IMR-90 (cell line): ENCODE measurements at regions not wholly inside any gene's neighbourhood (a gene's known extent, or its start where the extent isn't known, plus 50 kb on each side); places are given as distances from the start of the nearest gene placed in this dataset.
A peak's percentile ranks its signal among the peaks of the same experiment; 100 is the strongest.

Experiments used
- ATAC-seq: fragments of 200-7000 bp; cut with Tn5 transposase; 2 replicates; pipeline ENCODE4 v1.9.1; 2020; ENCODE audit warnings: low read depth, mild to moderate bottlenecking, moderate library complexity
- BruUV-seq: library from RNA; stranded (reverse); fragments of 400-500 nt; replicated peaks from 2 replicates; lab custom pipeline; 2021; lab: Mats Ljungman, UMichigan
- CTCF ChIA-PET: fragments of 300-600 bp; formaldehyde crosslinking; extraction: SDS; loops from one replicate; lab custom pipeline; 2021; ENCODE audit warnings: antibody characterized with exemption; lab: Yijun Ruan, JAX
- POLR2A ChIA-PET: fragments of 300-600 bp; sonication (Branson Sonifier 250); formaldehyde crosslinking; loops from one replicate; lab custom pipeline; 2022; ENCODE audit warnings: antibody characterized with exemption; ENCODE audit not compliant: unreplicated experiment; lab: Charles Lee
- DNase-seq: peaks from one replicate; pipeline ENCODE4 v3.0.0; 2013
- H2AFZ ChIP-seq: replicated peaks from 2 replicates; pipeline ENCODE3; 2013; ENCODE audit warnings: low read length, mild to moderate bottlenecking; ENCODE audit not compliant: poor library complexity
- H2AK5ac ChIP-seq: 2 replicates; pipeline ENCODE4 v1.6.1; 2013; ENCODE audit warnings: low read depth, low read length, inconsistent platforms
- H2AK9ac ChIP-seq: replicated peaks from 2 replicates; pipeline ENCODE3; 2013; ENCODE audit warnings: mild to moderate bottlenecking, low read depth, low read length, moderate library complexity; ENCODE audit not compliant: poor library complexity
- H2BK120ac ChIP-seq: 2 replicates; pipeline ENCODE4 v1.6.1; 2013; ENCODE audit warnings: low read depth, low read length, inconsistent platforms
- H2BK15ac ChIP-seq: 3 replicates; pipeline ENCODE4 v1.6.1; 2013; ENCODE audit warnings: low read depth, low read length, inconsistent platforms
- H2BK20ac ChIP-seq: 2 replicates; pipeline ENCODE4 v1.6.1; 2013; ENCODE audit warnings: low read depth, mild to moderate bottlenecking, inconsistent platforms, low read length, moderate library complexity
- H2BK5ac ChIP-seq: 2 replicates; pipeline ENCODE4 v1.6.1; 2013; ENCODE audit warnings: mild to moderate bottlenecking, low read depth, low read length, inconsistent platforms; ENCODE audit not compliant: poor library complexity, severe bottlenecking
- H3K14ac ChIP-seq: replicated peaks from 2 replicates; pipeline ENCODE4 v1.6.1; 2013; ENCODE audit warnings: low read depth, low read length, inconsistent platforms
- H3K18ac ChIP-seq: 2 replicates; pipeline ENCODE4 v1.6.1; 2013; ENCODE audit warnings: low read depth, low read length, control low read depth
- H3K23ac ChIP-seq: 2 replicates; pipeline ENCODE4 v1.6.1; 2013; ENCODE audit warnings: low read depth, low read length, inconsistent platforms
- H3K27ac ChIP-seq: 2 replicates; pipeline ENCODE4 v1.5.1; 2013; ENCODE audit warnings: mild to moderate bottlenecking, control low read depth, low read length; ENCODE audit not compliant: insufficient read depth
- H3K27me3 ChIP-seq: 2 replicates; pipeline ENCODE4 v1.6.1; 2013; ENCODE audit warnings: low read length; ENCODE audit not compliant: control insufficient read depth, insufficient read depth
- H3K36me3 ChIP-seq: 2 replicates; pipeline ENCODE4 v1.6.1; 2013; ENCODE audit warnings: low read length, mixed read lengths; ENCODE audit not compliant: control insufficient read depth, insufficient read depth
- H3K4ac ChIP-seq: 2 replicates; pipeline ENCODE4 v1.6.1; 2013; ENCODE audit warnings: low read depth, low read length, inconsistent platforms
- H3K4me1 ChIP-seq: 2 replicates; pipeline ENCODE4 v1.6.1; 2013; ENCODE audit warnings: low read length, mixed read lengths; ENCODE audit not compliant: control insufficient read depth, insufficient read depth
- H3K4me2 ChIP-seq: 2 replicates; pipeline ENCODE4 v1.6.1; 2013; ENCODE audit warnings: low read depth, mild to moderate bottlenecking, control low read depth, low read length, moderate library complexity
- H3K4me3 ChIP-seq: 2 replicates; pipeline ENCODE4 v1.5.1; 2013; ENCODE audit warnings: low read depth, mild to moderate bottlenecking, control low read depth, low read length, moderate library complexity; ENCODE audit not compliant: insufficient read depth
- H3K56ac ChIP-seq: 2 replicates; pipeline ENCODE4 v1.6.1; 2013; ENCODE audit warnings: low read length, inconsistent platforms; ENCODE audit not compliant: insufficient read depth; ENCODE audit errors: extremely low read depth
- H3K79me1 ChIP-seq, 2 experiments: 2 replicates each; pipeline ENCODE4 v1.6.1; 2013; ENCODE audit warnings: low read length in 2 of 2, inconsistent platforms in 1 of 2, low read depth in 1 of 2
- H3K9ac ChIP-seq: 2 replicates; pipeline ENCODE4 v1.6.1; 2013; ENCODE audit warnings: low read depth, low read length, control low read depth
- H3K9me1 ChIP-seq: 2 replicates; pipeline ENCODE4 v1.6.1; 2013; ENCODE audit warnings: low read length, inconsistent platforms; ENCODE audit not compliant: insufficient read depth
- H3K9me3 ChIP-seq: 2 replicates; pipeline ENCODE4 v1.6.1; 2013; ENCODE audit warnings: low read length; ENCODE audit not compliant: control insufficient read depth, insufficient read depth
- H4K20me1 ChIP-seq: 2 replicates; pipeline ENCODE4 v1.6.1; 2013; ENCODE audit warnings: low read length, inconsistent platforms; ENCODE audit not compliant: insufficient read depth
- H4K5ac ChIP-seq: 2 replicates; pipeline ENCODE4 v1.6.1; 2013; ENCODE audit warnings: mild to moderate bottlenecking, low read depth, low read length, control low read depth
- H4K8ac ChIP-seq, 2 experiments: 2 replicates each; pipeline ENCODE4 v1.6.1; 2013; ENCODE audit warnings: low read depth in 2 of 2, low read length in 2 of 2, control low read depth in 1 of 2, inconsistent platforms in 1 of 2
- H4K91ac ChIP-seq: 2 replicates; pipeline ENCODE4 v1.6.1; 2013; ENCODE audit warnings: low read depth, low read length, inconsistent platforms; ENCODE audit not compliant: insufficient read depth
- CTCF ChIP-seq: conservative IDR thresholded peaks from 2 replicates; pipeline ENCODE4 v1.5.1; 2012; ENCODE audit warnings: mild to moderate bottlenecking, low read depth, low read length, improper control_type of control experiment
- ELK1 ChIP-seq: fragments of 150-350 bp; IDR thresholded peaks from 2 replicates; pipeline ENCODE4 v1.6.1; 2016; ENCODE audit warnings: low read depth, mild to moderate bottlenecking, low read length, moderate library complexity, borderline replicate concordance
- MAFK ChIP-seq: IDR thresholded peaks from 2 replicates; pipeline ENCODE4 v1.6.1; 2012; ENCODE audit warnings: low read depth, low read length, improper control_type of control experiment
- MXI1 ChIP-seq: IDR thresholded peaks from 2 replicates; pipeline ENCODE4 v1.6.1; 2012; ENCODE audit warnings: low read depth, mild to moderate bottlenecking, low read length, moderate library complexity, borderline replicate concordance
- RFX5 ChIP-seq: IDR thresholded peaks from 2 replicates; pipeline ENCODE4 v1.8.0; 2012; ENCODE audit warnings: low read depth, mild to moderate bottlenecking, low read length, moderate library complexity
- WGBS, 2 experiments: methylation state at CpG; one replicate each; pipeline versions ENCODE4 v1.1.5 to v1.1.7; 2013; ENCODE audit warnings: missing lambda C conversion rate in 2 of 2; ENCODE audit not compliant: insufficient read length in 1 of 2; ENCODE audit errors: extremely low coverage in 2 of 2; 5-methylcytosine and 5-hydroxymethylcytosine counted together
- dilution Hi-C: fragments of 300-500 bp; cut with HindIII; formaldehyde crosslinking; loops from one replicate; pipeline ENCODE4 v1.14.3; 2018; ENCODE audit warnings: low sequenced_read_pairs; ENCODE audit not compliant: unreplicated experiment
- in situ Hi-C: fragments of 300-500 bp; cut with MboI; formaldehyde crosslinking; loops from 3 replicates; pipeline ENCODE4 v1.14.3; 2019; ENCODE audit warnings: low sequenced_read_pairs, inconsistent platforms, mixed read lengths
- intact Hi-C: fragments of 100-400 bp; cut with micrococcal nuclease; formaldehyde crosslinking; loops from 2 replicates; pipeline ENCODE4 v1.10.0; 2022

- TF ChIP-seq ELK1 = no peak
- TF ChIP-seq MXI1 = no peak
Observed at GRCh38 chr16:86379505-86379846, 130.9 kb upstream of the FOXF1 start (continued).

GRCh38 chr16:86380030-86380429 lies 130.3 kb upstream of the FOXF1 start:
- Histone ChIP-seq H4K20me1 (no peaks in the 10 kb centered on the region), H3K27ac (no peak overlapping the region; the same call in 1 of the 2 replicates), H2BK5ac (no peak overlapping the region), H3K9me1 (peaks cover 30% of the 10 kb centered on the region), H3K9ac (no peak overlapping the region), H3K9me3 (no peaks in the 10 kb centered on the region), H3K56ac (no peak overlapping the region), H3K4me3 (no peak overlapping the region), H2BK15ac (peak overlapping the region; percentile 58; the same call in 2 of the 3 replicates), H3K27me3 (no peaks in the 10 kb centered on the region), H2BK120ac (peak overlapping the region; percentile 88), H4K5ac (peak overlapping the region; percentile 25; the same call in 1 of the 2 replicates), H3K79me1 (peaks cover 7 to 19% of the 10 kb centered on the region in 2 experiments), H3K4me2 (no peak overlapping the region), H2AK9ac (no peak overlapping the region), H3K14ac (peak overlapping the region; percentile 57), H2AFZ (no peak overlapping the region), H2AK5ac (peak overlapping the region; percentile 97), H3K4ac (peak overlapping the region; percentile 88), H3K4me1 (peaks cover 38% of the 10 kb centered on the region), H4K8ac (peak overlapping the region; percentile 26 to 79; a peak in 3 of 4 replicates), H2BK20ac (peak overlapping the region; percentile 80), H3K36me3 (no peaks in the 10 kb centered on the region), H4K91ac (peak overlapping the region; percentile 41), H3K18ac (peak overlapping the region; percentile 2; the same call in 1 of the 2 replicates), H3K23ac (peak overlapping the region; percentile 13; the same call in 1 of the 2 replicates)
- no TSS peak for BruUV-seq
- dilution Hi-C loops = no loop called here
- no peak for DNase-seq
- ATAC-seq = no peak
- ChIA-PET CTCF (no interaction called here), POLR2A (interaction anchor here (0.7 to 1.3 kb wide), 3 partner anchors 129 to 138 kb away, joined by 3 to 7 read pairs (median 4); no protein-coding TSS in a partner anchor)
- WGBS, 2 experiments = no CpG with 5 or more reads among the region's 9 CpGs
- no peak for TF ChIP-seq CTCF
- no peak for TF ChIP-seq MXI1
- no peak for TF ChIP-seq RFX5
- no peak for TF ChIP-seq MAFK
- in situ Hi-C loops = no loop called here
- intact Hi-C loops = no loop called here
